Activated CD4-positive, alpha-beta T cell treated with anti-CD3 and anti-CD28 coated beads, Interleukin-2, amount 10 ng/mL, durations not matched to agents 24 days and 14 days (primary cell): ENCODE measurements at regions not wholly inside any gene's neighbourhood (a gene's known extent, or its start where the extent isn't known, plus 50 kb on each side); places are given as distances from the start of the nearest gene placed in this dataset.
"Not testable (repeated sequence)": the region's sequence is repeated elsewhere in the genome, so short reads cannot be mapped to it uniquely, and the experiment has no call there.

Experiments used
- DNase-seq: peaks from one replicate; pipeline ENCODE4 v3.0.0; 2022
- H3K27ac Mint-ChIP-seq: one replicate; pipeline ENCODE4 v1.8.0; 2022; ENCODE audit warnings: mild to moderate bottlenecking, mixed read lengths
- H3K27me3 Mint-ChIP-seq: one replicate; pipeline ENCODE4 v1.8.0; 2022; ENCODE audit warnings: mixed read lengths
- H3K36me3 Mint-ChIP-seq: one replicate; pipeline ENCODE4 v1.8.0; 2022; ENCODE audit warnings: low read depth, mild to moderate bottlenecking, mixed read lengths
- H3K4me1 Mint-ChIP-seq: one replicate; pipeline ENCODE4 v1.8.0; 2021; ENCODE audit warnings: mixed read lengths
- H3K4me3 Mint-ChIP-seq: one replicate; pipeline ENCODE4 v1.8.0; 2022; ENCODE audit warnings: mild to moderate bottlenecking, moderate library complexity, mixed read lengths
- H3K9me3 Mint-ChIP-seq: one replicate; pipeline ENCODE4 v1.8.0; 2021; ENCODE audit warnings: mixed read lengths
- intact Hi-C: fragments of 100-400 bp; cut with micrococcal nuclease; formaldehyde crosslinking; loops from one replicate; pipeline ENCODE4 v1.15.1; 2023

- Mint-ChIP-seq H3K4me1 (no peaks in the 10 kb centered on the region), H3K4me3 (no peak overlapping the region), H3K9me3 (no peaks in the 10 kb centered on the region), H3K27me3 (no peaks in the 10 kb centered on the region), H3K36me3 (no peaks in the 10 kb centered on the region), H3K27ac (no peak overlapping the region)
- no peak for DNase-seq
- intact Hi-C loops, result no loop called here
These were observed 462.6 kb upstream of the TMEFF2 start for GRCh38 chr2:192657362-192657761.

- no peaks in the 10 kb centered on the region for H3K36me3 Mint-ChIP-seq
- no peak for DNase-seq
- intact Hi-C loops, result no loop called here
- no peak overlapping the region for H3K27ac Mint-ChIP-seq
- H3K4me1 Mint-ChIP-seq, result no peaks in the 10 kb centered on the region
- H3K9me3 Mint-ChIP-seq, result no peaks in the 10 kb centered on the region
- no peak overlapping the region for H3K4me3 Mint-ChIP-seq
- H3K27me3 Mint-ChIP-seq, result no peaks in the 10 kb centered on the region
These were observed 461.2 kb upstream of the TMEFF2 start for GRCh38 chr2:192655916-192656315.

DNA sequence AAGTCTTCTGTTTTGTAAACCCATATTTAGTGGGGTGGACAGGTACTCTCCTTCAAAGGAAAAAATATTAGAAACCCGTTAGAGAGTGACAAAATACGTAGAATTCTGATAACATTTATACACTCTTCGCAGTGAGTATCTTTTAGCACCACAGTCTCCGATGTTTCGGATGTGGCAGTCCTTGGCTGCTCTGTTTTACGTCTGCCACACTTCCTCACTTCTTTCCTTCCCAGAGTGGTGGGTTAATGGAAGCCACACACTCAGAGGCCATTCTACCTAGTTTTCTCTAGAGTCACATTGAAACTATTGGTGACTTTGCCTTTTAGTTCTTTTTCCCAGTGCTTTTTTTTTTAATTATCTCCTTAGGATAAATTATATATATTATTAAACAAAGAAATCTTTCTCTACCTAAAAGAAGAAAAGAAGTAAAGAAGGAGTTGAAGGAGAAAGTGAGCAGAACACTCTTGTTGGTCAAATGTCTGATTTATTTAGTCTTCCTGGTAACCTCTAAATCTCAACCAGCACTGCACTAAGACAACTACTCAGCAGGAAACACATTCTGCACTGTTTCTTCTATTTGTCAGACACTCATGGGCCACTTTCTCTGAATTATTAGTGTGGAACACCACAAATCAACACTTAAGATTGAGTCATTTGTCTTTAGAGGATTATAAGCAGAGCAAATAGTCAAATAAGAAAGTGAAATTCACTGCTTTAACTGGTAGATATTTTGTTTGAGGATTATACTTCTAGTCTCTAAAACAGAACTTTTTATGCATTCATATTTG is 451.3 kb upstream of the TMEFF2 start:
- no peaks in the 10 kb centered on the region for H3K27me3 Mint-ChIP-seq
- H3K27ac Mint-ChIP-seq, result no peak overlapping the region
- H3K4me1 Mint-ChIP-seq, result no peaks in the 10 kb centered on the region
- DNase-seq, result no peak
- intact Hi-C loops, result no loop called here
- no peaks in the 10 kb centered on the region for H3K36me3 Mint-ChIP-seq
- no peaks in the 10 kb centered on the region for H3K9me3 Mint-ChIP-seq
- H3K4me3 Mint-ChIP-seq, result no peak overlapping the region

- Mint-ChIP-seq H3K27ac (no peak overlapping the region), H3K27me3 (no peaks in the 10 kb centered on the region), H3K36me3 (no peaks in the 10 kb centered on the region), H3K9me3 (no peaks in the 10 kb centered on the region), H3K4me3 (no peak overlapping the region), H3K4me1 (no peaks in the 10 kb centered on the region)
- DNase-seq, result no peak
- intact Hi-C loops, result no loop called here
These were observed 439.8 kb upstream of the TMEFF2 start for GRCh38 chr2:192634557-192634956.

GRCh38 chr2:192628017-192628416 is 433.3 kb upstream of the TMEFF2 start:
- Mint-ChIP-seq H3K4me1 (no peaks in the 10 kb centered on the region), H3K36me3 (no peaks in the 10 kb centered on the region), H3K4me3 (no peak overlapping the region), H3K9me3 (no peaks in the 10 kb centered on the region), H3K27me3 (no peaks in the 10 kb centered on the region), H3K27ac (no peak overlapping the region)
- intact Hi-C loops, result no loop called here
- DNase-seq, result no peak

- intact Hi-C loops, result no loop called here
- Mint-ChIP-seq H3K27ac (no peak overlapping the region), H3K9me3 (no peaks in the 10 kb centered on the region), H3K27me3 (no peaks in the 10 kb centered on the region), H3K4me1 (no peaks in the 10 kb centered on the region), H3K36me3 (no peaks in the 10 kb centered on the region), H3K4me3 (no peak overlapping the region)
- no peak for DNase-seq
These were observed 420.4 kb upstream of the TMEFF2 start for GRCh38 chr2:192615105-192615504.

DNA sequence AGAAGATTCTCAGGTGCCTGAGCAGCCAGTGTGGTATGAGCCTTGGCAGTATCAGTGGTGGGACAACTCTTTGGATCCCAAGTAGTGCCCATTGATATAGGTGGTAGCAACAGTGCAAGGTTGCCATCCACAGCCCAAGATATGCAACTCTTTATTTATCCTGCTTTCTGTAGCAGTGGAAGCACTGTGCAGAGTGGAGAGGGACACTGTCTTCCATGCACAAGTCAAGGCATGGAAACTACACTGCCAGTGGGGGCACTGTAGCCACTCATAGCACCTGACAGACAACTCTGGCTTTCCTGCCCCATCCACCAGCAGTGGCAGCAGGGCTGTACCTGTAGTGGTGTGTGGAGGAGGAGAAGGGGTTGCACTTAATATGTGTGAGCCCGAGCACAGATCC is 409.6 kb upstream of the TMEFF2 start:
- no peak for DNase-seq
- Mint-ChIP-seq H3K36me3 (no peaks in the 10 kb centered on the region), H3K4me1 (no peaks in the 10 kb centered on the region), H3K27ac (no peak overlapping the region), H3K27me3 (no peaks in the 10 kb centered on the region), H3K4me3 (no peak overlapping the region), H3K9me3 (no peaks in the 10 kb centered on the region)
- intact Hi-C loops, result no loop called here

DNA sequence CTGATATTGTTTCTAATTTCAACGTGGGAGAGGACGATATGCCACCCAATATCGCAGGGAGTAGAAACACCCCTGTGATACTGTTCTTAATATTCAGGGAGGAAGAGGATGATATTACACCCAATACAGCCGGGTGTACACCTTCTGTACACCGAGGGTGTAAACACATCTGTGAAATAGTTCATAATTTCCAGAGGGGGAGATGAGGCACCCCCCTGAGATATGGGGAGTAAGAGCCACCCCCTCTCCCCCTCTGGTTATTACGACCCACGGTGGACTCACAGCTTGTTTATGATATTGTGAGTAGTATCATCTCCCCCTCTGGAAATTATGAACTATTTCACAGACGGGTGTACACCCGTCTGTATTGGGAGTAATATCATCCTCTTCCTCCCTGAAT is 403.9 kb upstream of the TMEFF2 start:
- H3K27ac Mint-ChIP-seq, DNase-seq, intact Hi-C loops, H3K9me3 Mint-ChIP-seq, H3K4me3 Mint-ChIP-seq, H3K4me1 Mint-ChIP-seq, H3K36me3 Mint-ChIP-seq, H3K27me3 Mint-ChIP-seq: not testable (repeated sequence)

- H3K4me1 Mint-ChIP-seq, result no peaks in the 10 kb centered on the region
- H3K27me3 Mint-ChIP-seq, result no peaks in the 10 kb centered on the region
- no peaks in the 10 kb centered on the region for H3K36me3 Mint-ChIP-seq
- no peak overlapping the region for H3K27ac Mint-ChIP-seq
- intact Hi-C loops, result no loop called here
- H3K9me3 Mint-ChIP-seq, result no peaks in the 10 kb centered on the region
- H3K4me3 Mint-ChIP-seq, result no peak overlapping the region
- no peak for DNase-seq
These were observed 398.8 kb upstream of the TMEFF2 start for GRCh38 chr2:192593561-192593960.

DNA sequence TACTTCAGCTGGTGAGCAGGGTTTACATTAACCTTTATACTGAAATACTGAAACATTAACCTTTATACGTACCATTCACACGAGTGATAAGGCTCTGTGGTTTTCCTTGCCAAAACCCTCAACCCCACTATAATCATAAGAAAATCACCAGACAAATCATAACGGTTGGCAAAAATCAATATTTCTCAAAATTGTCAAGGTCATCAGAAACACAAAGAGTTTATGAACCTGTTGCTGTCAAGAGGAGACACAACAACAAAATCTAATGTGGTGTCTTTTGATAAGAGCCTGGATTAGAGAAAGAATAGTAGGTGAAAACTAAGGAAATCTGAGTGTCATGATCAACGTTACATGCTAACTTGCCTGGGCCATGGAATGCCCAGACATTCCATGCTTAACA is 396.9 kb upstream of the TMEFF2 start:
- no peak for DNase-seq
- H3K4me1 Mint-ChIP-seq, result no peaks in the 10 kb centered on the region
- intact Hi-C loops, result no loop called here
- no peaks in the 10 kb centered on the region for H3K27me3 Mint-ChIP-seq
- no peak overlapping the region for H3K27ac Mint-ChIP-seq
- no peaks in the 10 kb centered on the region for H3K9me3 Mint-ChIP-seq
- H3K36me3 Mint-ChIP-seq, result no peaks in the 10 kb centered on the region
- H3K4me3 Mint-ChIP-seq, result no peak overlapping the region

DNA sequence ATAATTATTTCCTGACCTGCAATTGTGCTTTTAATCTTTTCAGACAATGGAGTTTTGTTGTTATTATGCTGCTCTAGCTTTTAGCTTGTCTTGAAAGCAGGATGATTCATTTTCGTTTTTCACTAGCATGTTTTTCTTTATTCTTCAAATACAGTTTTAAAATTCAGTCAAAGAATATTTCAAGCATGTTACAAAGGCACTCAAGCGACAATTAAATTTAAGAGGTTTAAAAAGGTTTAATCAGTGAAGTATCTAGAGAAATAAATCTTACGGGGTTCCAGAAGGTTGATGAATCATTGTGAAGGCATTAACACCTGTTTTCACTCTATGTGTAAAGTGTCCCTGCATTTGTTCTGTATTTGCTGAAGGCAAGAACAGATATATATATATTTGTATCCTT is 390.7 kb upstream of the TMEFF2 start:
- Mint-ChIP-seq H3K4me1 (no peaks in the 10 kb centered on the region), H3K36me3 (no peaks in the 10 kb centered on the region), H3K4me3 (no peak overlapping the region), H3K27me3 (no peaks in the 10 kb centered on the region), H3K9me3 (no peaks in the 10 kb centered on the region), H3K27ac (no peak overlapping the region)
- no peak for DNase-seq
- intact Hi-C loops, result no loop called here

DNA sequence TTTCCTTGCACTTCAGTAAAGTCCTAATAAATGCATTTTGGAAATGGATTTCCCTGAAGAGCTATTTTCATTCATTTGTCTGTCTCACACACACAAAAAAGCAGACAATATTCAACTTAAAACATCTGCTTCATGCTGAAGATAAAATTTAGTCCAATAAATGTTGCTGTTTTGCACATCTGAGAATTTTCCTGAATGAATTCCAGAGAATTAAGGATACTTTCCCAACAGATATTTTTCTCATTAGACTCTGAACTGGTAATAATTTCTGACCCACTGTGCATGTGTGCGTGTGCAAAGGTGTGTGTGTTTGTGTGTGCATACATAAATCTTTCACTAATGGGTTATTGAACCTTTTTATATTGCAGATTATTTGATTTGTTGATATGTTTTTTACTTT is 390.2 kb upstream of the TMEFF2 start:
- no peak overlapping the region for H3K4me3 Mint-ChIP-seq
- H3K9me3 Mint-ChIP-seq, result no peaks in the 10 kb centered on the region
- no peaks in the 10 kb centered on the region for H3K4me1 Mint-ChIP-seq
- H3K36me3 Mint-ChIP-seq, result no peaks in the 10 kb centered on the region
- DNase-seq, result no peak
- intact Hi-C loops, result no loop called here
- H3K27me3 Mint-ChIP-seq, result no peaks in the 10 kb centered on the region
- H3K27ac Mint-ChIP-seq, result no peak overlapping the region

DNA sequence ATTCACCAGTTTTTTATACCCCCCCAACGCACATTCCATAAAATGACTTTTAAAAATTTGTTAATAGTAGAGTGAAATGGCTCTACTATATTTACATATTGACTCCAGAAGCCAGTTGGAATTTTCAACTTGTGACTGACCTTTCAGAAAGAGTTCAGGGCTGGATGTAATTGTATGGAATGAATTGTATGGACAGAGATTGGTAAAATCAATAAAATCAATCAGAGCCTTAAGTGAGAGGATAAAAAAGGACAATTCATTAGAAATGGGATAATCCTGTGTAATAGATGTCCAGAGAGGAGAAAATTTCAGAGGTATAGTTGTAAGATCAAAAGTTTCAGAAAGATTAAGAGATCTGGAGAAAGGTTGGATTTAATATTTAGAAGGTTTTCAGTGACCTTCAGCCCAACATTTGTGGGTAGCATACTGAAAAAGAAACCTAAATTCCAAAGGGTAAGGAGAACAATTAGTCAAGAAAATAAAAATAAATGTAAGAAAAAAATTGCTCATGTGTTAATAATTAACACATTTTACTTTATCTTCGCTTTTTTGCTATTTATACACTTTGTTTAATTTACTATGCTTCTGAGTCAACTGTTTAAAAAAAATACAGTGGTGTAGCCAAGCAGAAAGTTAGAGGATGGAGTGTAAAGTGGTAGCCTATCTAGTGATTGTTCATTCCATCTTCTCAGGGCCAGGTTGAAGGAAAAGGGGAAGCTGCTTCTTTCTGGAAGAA is 385.4 kb upstream of the TMEFF2 start:
- Mint-ChIP-seq H3K9me3 (no peaks in the 10 kb centered on the region), H3K4me3 (no peak overlapping the region), H3K4me1 (no peaks in the 10 kb centered on the region), H3K27me3 (no peaks in the 10 kb centered on the region), H3K36me3 (no peaks in the 10 kb centered on the region), H3K27ac (no peak overlapping the region)
- no peak for DNase-seq
- intact Hi-C loops, result no loop called here

DNA sequence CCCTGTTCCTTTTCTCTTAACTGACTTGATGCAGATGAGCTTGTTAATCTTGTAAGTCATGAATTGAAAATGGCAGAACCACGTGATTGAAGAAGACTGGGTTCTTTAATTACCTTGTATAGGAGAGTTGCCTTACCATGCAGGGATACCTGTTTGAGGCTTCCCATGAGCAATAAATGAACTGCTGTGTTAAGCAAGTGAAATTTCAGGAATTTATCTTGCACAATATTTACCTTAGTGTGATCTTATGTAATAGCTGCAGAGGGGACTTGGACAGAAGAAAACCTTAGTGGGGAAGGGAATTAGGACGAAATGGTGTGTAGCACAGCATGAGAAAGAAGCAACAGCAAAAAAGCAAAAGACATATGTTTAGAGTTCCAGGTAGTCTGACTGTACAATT is 384.0 kb upstream of the TMEFF2 start:
- H3K4me3 Mint-ChIP-seq, result no peak overlapping the region

DNA sequence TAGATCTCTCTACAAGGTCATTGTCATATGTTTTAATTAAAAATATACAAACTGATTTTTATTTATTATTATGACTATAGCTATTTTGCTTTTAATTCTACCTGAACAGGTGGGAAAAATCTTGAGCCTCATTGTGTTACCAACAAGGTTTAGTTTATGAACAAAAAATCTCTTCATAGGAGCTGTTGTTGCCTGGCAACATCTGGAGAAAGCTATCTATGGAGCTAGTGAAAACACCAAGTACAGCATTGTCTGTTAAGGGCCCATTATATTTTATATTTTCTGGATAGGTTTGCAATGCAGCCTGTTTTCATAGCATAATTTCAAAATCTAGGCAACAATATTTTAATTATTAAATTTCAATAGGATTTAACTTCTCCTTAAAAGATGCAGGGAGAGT is 383.0 kb upstream of the TMEFF2 start:
- Mint-ChIP-seq H3K27ac (no peak overlapping the region), H3K4me3 (no peak overlapping the region), H3K9me3 (no peaks in the 10 kb centered on the region), H3K27me3 (no peaks in the 10 kb centered on the region), H3K36me3 (no peaks in the 10 kb centered on the region), H3K4me1 (no peaks in the 10 kb centered on the region)
- intact Hi-C loops, result no loop called here
- DNase-seq, result no peak

More for the DNA sequence above, 384.0 kb upstream of the TMEFF2 start:
- intact Hi-C loops, result no loop called here
- no peaks in the 10 kb centered on the region for H3K36me3 Mint-ChIP-seq
- no peaks in the 10 kb centered on the region for H3K4me1 Mint-ChIP-seq
- H3K27ac Mint-ChIP-seq, result no peak overlapping the region
- no peaks in the 10 kb centered on the region for H3K27me3 Mint-ChIP-seq
- DNase-seq, result no peak
- H3K9me3 Mint-ChIP-seq, result no peaks in the 10 kb centered on the region
